GM19397 (cell line): ENCODE measurements at regions not wholly inside any gene's neighbourhood (a gene's known extent, or its start where the extent isn't known, plus 50 kb on each side); places are given as distances from the start of the nearest gene placed in this dataset.
"Not testable (repeated sequence)": the region's sequence is repeated elsewhere in the genome, so short reads cannot be mapped to it uniquely, and the experiment has no call there.

Experiments used
- ATAC-seq: cut with Tn5 transposase; IDR thresholded peaks from one replicate; pipeline ENCODE4 v1.9.1; 2021; ENCODE audit warnings: mild to moderate bottlenecking, moderate library complexity; ENCODE audit not compliant: unreplicated experiment

DNA sequence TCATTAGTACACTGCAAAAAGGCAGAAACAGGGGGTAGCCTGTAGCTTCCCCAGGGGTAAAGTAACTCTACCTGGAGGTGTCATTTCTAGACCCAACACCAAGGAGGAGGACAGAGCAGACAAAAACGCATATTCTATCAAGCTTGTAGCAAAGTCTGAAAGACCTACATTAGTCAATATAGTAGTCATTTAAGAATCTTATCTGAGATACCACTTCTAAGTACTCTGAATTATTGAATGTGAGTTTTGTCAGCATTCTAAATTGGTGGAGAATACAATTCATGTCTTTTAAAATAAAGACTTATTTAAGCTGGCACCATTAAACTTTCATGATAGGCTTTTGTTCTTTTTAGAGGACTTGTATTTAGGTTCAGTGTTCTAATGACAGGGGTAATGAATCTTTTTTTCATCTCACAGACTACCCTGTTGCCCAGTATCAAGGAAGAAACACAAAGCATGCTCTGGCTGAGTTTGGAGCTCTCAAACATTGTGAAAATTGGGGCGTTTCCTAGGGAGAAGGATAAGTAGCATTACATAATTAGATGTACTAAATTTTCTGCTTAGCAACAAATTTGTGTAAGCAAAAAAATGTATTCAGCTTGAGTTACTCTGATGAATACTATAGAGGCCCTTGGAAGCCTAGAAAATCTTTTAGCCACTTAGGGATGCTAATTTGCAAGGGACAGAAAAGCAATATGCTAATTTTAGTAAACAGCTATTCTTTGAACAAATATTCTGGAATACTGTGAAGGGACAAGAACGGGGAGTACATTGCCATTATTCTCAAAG lies 255.4 kb upstream of the HSF2 start:
- no peak for ATAC-seq

DNA sequence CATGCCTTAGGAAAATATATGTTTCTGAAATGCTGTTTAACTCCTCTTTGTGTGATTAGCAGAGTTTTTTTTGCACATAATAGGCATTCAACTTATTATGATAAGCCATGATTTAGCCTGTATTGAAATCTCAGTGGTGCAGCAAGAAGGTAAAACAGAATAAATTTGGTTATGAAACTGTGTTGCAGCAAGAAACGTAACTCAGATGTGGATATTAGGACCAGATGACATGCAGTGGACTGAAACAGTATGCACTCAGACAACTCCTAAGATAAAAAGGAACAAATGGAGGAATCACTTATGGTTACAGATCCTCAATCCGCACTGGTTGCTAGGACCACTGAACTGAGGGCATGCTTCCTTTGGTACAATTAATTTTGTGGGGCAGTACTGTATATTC lies 254.2 kb upstream of the HSF2 start:
- no peak for ATAC-seq

DNA sequence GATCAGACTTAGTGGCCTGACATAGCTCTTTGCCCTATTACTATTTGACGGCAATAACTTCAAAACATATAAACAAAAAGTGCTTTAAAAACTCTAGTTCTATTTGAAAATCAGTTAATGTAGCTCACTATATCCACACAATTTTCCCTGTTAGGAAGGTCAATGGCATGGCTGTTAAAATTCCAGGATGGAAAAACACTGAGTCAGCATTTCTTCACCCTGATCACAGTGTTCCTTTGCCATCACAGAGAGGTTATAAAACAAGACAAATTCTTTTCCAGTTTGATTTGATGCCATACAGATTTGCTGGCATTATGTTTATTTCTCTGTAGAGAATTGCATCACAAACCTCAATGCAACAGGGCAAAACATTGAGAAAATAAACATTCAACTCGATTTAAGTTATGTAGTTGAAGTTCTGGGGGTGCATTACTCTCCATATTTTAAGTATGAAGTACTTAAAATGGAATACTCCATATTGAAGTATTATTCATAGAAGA lies 253.7 kb upstream of the HSF2 start:
- no peak for ATAC-seq

DNA sequence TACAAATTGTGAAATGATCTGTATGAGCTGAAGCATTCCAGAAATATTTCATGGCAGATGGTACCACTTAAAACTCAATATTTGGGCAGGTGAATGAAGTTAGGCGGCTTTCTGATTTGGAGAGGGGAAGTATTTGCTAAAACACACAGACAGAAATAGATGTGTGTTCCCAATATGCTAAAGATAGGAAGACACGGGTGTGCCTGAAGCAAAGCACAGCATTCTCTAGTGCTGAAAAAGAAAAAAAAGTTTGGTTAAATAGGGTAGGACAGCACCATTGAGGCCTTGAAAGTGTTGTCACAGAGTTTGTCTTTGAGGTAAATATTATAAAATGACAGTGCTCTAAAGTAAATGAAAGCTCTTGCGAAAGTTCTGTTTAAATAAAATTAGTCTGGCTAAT lies 252.2 kb upstream of the HSF2 start:
- ATAC-seq, result no peak

DNA sequence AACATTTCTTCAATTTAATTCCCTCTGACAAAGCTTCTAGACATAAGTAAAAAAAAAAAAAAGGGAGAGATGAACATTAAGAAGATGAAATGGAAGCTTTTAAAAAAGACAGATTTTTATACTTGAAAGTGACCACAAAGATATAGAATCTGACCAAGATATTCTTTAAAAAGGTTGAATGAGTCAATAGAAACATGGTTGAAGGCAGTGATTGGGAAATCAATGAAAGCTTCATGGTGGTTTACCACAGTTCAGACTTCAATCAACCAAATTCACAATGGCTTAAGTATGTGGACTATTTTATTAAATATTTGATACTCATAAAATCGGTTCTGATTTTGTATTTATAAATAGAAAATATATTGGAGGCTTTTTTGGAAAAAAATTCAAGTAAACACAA lies 248.4 kb upstream of the HSF2 start:
- no peak for ATAC-seq

DNA sequence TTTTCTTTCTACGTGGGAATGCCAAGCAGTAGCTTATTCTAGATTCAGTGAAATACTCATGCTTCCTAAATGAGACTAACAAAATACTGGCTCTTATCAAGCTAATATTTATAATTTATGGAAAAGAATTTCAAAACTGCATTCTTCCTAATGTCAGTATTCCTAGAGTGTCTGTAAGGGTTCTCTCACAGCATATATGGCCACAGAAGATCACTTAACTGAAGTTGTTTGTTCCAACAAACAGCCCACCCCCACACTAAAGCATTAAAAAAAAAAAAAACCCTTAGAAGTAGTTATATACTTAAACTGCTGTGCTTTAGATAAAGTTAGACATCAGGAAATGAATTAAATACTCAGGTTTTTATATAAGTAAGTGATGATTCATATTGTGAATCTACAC lies 247.7 kb upstream of the HSF2 start:
- ATAC-seq, result no peak

DNA sequence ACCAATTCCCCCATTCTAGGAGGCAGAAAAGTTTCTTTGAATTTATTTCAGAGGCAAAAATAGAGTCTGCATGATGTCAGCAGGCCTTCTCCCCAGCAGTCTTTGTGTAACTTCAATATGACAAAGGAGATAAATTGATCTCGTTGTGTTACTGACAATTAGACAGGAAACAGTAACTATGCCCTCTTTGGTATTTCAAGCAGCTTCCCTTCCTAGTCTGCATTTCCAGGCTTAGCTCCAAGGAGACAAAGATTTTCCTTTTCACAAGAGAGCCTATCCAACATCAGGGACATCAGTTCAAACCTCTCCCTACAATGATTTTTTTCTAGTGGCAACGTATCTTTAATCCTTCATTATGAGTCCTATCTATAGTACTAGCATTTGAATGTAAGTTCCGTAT lies 245.9 kb upstream of the HSF2 start:
- ATAC-seq, result no peak

DNA sequence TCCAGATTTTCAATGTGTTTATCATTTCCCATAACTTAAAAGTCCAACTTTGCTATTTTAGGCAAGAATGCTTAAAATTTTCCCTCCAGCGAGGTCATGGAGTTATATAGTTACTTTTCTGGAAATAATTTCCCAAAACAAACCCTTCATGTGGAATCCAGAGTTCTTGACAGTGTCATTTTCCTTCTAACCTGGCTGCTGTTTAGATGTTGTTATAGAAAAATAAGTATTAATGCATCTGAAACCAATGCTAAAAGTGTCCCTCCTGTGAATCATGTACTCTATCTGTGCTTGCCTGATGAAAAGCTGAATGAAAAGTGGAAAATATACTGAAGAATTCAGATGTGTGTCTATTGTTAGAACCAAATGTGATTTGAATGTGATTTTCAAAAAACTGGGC lies 245.3 kb upstream of the HSF2 start:
- ATAC-seq, result no peak

DNA sequence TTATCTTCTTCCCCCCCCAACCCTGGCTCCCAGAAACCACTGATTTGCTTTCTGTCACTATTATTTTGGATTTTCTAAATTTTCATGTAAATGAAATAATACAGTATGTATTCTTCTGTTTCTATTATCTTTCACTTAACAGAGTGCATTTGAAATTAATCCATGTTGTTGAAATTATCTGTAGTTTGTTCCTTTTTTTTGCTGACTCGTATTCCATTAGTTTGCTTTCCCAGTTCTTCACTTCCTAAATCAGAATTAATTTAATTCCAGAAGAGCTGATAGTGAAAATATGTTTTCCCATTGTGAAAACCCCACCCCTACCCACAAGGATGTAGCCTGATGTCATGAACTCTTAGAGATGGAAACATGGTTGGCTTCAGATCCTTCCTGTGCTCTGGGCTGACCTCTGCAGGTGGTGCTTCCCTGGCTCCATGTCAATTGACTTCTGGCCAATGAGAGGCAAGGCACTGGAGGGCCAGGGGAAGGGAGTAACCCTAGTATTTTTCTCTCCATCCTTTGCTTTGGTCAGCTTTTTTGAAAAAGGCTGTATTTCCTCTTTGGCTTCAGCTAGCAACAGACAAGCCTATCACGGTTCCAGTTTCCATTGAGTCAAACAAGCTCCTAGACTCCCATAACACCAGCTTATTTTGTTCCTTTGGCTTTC lies 244.4 kb upstream of the HSF2 start:
- no peak for ATAC-seq

DNA sequence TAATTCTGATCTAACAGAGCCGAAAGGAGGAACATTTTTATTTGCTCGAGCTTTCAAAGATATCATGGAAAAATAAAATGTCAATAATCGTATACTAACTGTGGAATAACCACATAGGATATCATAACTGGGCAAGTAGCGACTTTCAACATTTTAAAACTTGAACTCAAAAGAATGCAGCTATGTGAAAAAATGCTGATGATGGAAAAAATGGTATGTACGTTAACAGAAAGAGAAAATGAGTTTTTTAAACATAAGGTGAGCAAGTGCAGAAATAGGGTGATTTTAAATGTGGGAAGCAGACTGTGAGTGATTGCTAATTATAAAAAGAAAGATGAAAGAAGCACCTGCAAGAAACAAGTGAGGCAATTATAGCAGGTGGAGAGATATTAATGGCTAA lies 238.3 kb upstream of the HSF2 start:
- no peak for ATAC-seq

DNA sequence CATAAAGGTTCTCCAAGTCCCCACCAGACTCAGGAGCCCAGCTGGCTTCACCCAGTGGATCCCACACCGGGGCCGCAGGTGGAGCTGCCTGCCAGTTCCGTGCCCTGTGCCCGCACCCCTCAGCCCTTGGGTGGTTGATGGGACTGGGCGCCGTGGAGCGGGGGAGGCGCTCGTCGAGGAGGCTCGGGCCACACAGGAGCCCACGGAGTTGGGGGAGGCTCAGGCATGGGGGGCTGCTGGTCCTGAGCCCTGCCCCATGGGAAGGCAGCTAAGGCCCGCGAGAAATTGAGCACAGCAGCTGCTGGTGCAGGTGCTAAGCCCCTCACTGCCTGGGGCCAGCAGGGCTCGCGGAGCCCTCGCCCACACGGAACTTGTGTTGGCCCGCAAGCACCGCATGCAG lies 234.4 kb upstream of the HSF2 start:
- no peak for ATAC-seq

DNA sequence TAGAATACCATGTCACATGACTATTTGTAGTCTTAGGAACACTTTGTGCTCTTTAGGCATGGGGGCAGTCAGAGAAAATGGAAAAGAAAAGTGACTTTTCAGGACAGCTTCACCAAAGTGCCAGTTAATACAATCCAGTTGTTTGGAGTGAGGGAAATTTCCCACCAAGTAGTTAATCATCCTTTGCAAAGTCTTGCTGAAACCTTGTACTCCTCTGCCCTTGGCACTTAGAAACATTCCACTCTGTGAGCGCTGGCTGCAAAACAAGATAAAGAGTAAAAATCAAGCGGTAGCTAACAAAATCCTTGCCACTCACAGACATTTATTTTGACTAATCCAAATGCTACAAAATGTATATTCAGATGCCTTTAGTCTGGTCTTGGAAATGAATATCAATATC lies 229.2 kb upstream of the HSF2 start:
- ATAC-seq, result no peak

DNA sequence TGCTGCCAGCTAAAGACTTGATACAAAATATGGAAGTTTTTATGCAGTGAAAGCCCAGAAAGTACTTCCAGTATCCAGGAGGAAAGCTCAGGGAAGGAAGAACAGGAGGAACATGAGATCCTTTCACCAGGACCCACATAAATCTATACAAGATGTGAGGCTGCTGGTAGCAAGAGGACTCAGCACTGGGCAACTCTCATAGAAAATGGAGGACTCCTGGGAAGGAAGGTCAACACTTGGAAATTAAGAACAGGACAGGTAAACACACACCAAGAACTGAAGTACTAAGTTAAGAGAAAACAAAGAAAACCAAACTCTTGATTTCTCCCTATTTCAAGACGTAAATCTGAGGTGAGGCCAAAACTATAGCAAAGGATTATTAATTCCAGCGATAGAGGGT lies 220.5 kb upstream of the HSF2 start:
- no peak for ATAC-seq

DNA sequence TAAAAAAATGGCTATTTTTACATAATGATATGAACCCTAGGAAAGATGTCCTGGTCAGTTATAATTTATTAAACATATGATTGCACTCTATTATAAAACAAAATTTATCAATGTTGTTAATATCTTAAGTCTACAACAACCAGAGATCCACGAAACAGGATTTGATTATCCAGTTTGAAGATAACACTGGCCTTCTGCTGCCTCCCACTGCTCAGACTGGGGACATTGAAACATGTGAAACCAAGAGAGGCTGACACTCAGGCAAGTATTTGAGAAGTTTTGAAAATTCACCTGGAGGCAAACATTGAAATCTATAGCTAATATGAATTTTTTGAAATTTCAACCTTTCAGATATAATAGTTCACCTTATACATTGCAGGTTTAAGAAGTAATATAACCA lies 219.3 kb upstream of the HSF2 start:
- ATAC-seq, result no peak

DNA sequence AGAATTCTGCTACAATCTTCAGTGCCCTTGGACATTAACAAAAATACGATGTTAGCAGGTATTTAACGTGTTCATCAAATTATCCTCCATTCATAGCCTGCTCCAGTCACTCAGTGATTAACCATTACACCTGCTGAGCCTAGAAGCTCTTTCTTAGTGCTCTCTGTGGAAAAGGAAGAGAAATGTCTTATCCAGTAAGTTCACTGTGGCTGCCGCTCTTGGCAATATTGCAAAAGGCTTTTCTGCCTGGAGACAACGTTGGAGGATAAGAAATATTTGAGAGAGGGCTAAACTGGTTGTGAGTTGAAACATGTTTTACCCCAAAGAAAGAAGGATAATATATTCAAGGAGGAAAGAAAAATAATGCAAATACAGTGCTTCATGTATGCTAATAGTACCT lies 217.4 kb upstream of the HSF2 start:
- no peak for ATAC-seq

DNA sequence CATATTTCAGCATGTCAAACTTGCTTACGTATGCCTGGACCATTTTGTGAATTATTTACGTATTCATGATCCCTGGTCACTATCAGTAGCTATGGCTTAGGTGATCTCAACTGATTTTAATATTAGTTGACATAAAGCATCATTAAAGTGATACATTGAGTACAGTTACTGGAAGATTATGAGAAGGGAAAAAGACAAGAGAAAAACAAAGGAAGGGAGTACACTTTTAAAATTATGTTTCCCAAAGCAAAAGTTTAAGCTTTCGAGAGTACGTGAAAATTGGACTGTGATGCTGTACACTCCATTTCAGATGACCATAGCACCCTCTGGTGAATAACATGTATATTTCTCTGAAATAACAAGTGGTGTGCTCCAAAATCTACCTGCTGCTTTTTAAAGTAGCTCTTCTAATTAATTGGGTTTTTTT lies 215.0 kb upstream of the HSF2 start:
- ATAC-seq, result no peak

DNA sequence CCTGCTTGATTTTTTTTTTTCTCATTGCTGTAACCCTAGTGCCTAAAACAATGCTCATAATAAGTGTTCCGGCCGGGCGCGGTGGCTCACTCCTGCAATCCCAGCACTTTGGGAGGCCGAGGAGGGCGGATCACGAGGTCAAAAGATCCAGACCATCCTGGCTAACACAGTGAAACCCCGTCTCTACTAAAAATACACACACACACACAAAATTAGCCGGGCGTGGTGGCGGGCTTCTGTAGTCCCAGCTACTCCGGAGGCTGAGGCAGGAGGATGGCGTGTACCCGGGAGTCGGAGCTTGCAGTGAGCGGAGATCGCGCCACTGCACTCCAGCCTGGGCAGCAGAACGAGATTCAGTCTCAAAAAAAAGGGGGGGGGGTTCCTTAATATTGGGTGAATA lies 214.0 kb upstream of the HSF2 start:
- ATAC-seq, result not testable (repeated sequence)

DNA sequence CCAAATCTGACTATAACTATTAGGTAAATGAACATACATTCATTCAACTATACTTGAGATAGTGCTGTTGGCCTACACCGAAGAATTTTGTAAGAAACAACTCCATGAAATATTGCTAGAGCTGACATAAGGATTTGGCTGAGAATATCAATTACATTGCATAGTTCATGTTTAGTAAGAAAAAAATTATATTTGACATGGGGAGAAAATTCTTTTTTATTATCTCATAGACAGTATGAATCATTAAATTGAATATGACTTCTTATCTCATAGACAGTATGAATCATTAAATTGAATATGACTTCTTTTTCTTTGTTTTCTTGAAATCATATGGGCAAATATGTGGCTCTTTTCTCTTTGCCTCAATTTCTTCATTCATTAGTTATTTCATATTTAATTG lies 212.3 kb upstream of the HSF2 start:
- ATAC-seq, result no peak

DNA sequence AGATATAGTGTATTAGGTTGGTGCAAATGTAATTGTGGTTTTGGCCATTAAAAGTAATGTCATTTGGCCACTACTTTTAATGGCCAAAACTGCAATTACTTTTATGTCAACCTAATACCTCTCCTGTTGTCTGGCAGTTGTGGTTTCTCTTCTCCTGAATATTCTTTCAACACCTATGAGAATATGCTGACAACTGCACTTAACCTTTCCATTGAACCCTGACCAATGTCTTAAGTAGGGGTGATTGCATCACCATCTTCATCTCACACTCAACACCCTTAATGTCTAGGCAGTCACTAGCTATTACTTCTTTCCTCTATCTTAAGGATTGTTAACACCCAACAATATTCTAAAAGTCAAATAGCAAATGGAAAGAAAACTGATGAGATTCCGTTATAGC lies 200.5 kb upstream of the HSF2 start:
- ATAC-seq, result no peak

DNA sequence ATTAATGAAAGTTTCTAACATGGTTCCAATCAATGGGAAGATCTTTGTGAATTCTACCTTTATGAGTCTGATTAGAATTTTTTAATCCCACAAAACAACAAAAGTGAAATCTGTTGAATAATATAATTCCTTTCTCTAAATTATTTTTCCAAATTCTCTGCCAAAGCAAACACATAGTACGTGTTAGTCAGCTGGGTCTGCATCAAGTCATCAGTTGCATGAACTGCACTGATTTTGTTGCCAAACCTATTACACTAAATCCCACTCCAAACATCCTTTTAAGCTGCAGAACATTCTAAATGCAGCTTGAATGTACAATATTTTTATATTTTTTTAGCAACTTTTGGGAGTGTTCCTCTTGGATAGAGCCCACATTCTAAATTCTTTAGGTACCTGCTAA lies 199.0 kb upstream of the HSF2 start:
- ATAC-seq, result no peak

DNA sequence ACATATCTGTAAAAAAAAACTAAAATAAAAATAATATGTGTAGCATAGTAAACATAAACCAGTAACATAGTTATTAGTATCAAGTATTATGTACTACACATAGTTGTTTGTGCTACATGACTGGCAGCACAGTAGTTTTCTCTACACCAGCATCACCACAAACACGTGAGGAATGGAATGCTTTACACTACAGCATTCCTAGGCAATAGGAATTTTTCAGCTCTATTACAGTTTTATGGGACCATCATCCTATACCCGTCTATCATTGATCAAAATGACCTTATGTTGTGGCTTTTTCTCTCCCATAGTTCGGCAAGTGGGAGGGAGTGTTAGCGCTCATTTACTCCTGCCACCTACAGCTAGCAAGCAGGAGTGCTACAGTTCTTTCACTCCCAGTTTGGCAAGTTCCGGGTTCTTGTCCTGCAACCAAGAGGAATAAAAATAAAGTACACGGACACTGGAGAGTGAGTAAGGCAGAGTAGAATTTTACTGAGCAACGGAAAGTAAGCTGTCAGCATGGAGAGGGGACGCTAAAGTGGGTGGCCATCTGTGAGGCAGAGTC lies 196.8 kb upstream of the HSF2 start:
- no peak for ATAC-seq

DNA sequence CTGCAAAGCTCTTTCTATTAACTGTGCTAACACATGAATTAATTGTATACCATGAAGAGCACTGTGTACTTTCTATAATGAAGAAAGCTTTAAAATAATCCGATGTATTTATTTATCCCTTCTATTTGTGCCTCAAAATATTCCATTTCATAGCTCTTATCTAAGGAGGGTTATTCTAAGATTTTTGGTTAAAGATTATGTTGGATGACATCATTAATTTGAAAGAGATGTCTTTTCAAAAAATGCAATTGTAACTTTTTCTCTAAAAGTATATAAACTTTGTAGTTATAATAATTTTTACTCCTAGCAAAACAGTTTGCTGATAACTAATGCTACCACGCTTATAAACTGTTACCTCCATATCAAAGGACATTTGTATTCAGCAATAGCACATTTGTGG lies 192.4 kb upstream of the HSF2 start:
- no peak for ATAC-seq
